ENCODE measurements at regions not wholly inside any gene's neighbourhood (a gene's known extent, or its start where the extent isn't known, plus 50 kb on each side); places are given as distances from the start of the nearest gene placed in this dataset.
"Not testable (repeated sequence)": the region's sequence is repeated elsewhere in the genome, so short reads cannot be mapped to it uniquely, and the experiment has no call there.

DNA sequence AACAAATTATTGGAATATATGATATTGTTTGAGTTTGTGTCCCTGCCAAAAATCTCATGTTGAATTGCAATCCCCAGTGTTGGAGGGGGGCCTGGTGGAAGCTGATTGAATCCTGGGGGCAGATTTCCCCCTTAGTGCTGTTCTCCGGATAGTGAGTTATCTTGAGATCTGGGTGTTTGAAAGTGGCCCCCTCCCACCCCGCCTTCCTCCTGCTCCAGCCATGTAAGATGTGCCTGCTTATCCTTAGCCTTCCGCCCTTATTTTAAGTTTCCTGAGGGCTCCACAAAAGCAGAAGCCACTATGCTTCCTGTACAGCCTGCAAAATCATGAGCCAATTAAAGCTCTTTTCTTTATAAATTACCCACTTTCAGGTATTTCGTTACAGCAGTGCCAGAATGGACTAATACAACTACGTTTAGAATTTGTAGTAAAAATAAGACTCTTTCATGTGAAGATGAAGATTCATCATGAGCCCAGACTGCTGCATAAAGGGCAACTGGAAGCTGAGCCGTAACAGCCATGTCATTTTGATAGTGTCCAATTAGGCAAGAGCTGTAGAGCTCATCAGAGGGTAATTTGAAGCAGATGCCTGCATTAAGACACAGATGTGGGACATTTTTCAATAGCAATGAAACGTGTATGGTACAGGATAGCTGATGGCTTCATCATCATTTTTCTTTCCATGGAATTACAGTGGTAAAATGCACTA lies 1007.2 kb downstream of the REEP3 start:
- no peak for DNase-seq

DNA sequence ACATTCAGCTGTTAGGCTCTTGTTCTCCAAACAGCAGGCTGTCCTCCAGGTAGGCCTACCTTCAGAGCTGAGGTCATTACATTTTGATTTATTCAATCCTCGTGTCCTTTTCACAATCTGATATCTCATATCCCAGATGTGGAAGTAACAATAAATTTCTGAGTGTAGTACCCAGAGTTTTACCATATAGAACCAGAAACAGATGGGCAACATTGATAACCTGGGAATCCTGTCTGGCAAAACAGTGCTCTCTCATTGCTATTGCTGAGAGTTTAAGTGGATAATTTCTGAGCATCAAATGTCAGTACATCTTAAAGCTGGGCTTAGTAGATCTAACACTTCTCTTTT lies 1007.8 kb downstream of the REEP3 start:
- no peak for DNase-seq

DNA sequence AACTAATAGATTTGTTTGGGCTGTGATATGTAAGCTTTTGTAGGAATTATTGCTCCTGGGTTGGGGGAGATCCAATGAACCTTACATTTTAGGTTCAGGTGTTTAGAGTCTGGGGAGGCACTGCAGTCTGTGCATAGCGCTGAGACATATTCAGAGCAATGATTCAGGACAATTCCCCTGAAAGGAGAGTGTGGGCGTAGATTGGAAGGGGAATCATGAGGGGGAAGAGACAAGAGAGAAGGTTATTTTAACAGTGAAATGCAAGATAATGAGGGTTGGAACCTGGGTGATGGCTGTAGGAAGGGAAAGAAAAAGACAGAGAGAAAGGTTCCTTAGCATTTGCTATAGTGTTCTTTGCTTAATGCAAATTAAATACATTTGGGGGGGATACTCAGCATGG lies 1013.4 kb downstream of the REEP3 start:
- DNase-seq, result no peak

DNA sequence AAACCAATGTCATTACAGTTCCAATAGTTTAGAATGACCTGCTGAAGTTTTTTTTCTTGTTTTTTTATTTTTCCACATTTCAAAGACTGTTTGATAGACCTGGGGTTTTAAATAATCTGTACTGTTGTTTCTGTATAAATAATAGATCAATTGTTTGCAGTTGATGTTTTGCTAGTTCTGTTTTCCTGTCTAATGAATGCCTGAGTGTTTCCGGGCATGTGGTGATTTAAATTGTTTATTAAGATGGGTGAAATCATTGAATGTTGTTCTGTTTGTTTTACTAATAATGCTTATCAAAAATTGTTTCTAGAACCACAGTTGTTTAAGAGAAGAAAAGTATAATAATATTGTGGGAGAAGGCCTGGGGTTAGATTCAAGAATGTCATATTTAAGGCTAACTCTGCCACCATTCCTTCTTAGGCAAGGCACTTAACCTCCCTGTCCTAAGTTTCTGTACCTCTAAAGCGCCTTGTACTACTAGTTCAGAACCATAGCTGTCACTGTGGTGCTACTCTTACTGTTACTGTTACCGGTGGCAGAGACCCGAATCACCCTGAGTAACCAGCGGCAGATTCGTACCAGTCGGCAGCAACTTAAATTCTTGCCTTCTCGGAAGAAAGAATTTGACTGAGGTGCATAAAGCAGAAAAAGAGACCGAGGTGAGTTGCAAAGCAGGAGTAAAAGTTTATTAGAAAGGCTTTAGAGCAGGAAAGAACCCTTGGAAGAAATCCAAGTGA lies 1014.1 kb downstream of the REEP3 start:
- DNase-seq, result no peak

DNA sequence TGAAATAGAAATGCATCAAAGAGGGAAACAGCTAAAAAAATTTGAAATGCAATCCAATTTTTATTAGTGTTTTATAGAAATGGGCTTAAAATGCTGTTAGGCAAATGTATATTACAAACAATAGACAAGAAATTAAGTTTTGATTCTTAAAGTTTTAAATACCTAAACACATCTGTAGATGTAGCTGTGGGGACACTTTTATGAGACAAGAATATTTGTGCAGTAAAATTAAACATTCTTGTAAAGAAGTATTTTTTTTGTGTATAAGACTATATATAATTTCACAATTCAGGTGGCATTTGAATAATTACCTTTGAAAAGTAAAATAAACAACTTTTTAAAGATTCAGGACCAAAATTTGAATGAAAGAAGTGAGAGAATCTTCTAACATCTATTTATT lies 1015.9 kb downstream of the REEP3 start:
- DNase-seq, result no peak

DNA sequence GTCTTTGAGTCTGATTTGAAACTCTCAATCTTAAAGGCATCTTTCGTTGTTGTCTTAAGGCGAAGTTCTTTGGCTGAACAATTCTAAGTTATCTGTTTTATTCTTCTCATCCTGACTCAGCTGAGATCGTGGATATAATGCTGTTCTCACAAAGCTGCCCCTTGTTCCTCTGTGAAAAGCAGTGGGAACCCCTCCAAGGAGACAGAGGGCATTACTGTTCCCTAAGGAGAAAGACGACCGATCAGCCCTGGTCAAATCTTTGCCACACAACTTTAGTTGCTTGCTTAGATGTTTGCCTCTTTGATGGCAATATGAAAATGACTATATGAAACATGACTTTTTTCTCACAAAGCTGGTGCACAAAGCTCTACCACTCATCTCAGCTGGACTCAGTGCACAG lies 1016.7 kb downstream of the REEP3 start:
- DNase-seq, result no peak

DNA sequence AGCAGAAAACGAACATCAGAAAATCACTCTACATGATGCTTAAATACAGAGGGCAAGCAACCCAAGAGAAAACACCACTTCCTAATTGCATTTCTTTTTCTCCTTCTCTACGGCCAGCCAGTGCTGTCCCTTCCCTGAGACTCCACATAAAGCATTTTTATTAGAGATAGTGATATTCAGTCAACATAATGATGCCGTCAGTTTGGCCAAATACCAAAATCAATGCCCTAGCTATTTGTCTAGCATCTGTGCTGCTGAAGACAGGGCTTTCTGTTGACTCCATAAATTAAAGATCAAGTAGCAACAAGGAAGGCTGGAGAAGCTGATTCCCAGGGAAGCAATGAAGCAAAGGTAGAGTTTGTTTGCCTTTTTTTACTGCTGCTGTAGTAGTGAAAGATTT lies 1024.9 kb downstream of the REEP3 start:
- no peak for DNase-seq

DNA sequence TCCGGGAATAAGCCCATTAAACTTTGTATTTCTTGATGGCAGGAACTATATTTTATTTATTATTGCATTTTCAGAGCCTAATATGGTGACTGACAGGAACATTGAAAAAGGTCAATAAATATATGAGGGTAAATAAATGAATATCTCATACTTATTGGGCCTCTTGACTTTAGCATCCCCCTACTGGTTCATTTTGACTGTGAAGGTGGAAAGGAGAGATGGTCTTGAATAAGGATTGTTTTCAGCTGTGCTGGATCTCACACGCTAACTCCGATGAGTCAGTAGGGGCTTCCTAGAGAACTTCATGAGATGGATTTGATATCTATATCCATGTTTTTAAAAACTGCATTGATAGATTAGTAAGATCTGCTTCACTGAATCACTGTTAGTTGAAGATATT lies 1026.0 kb downstream of the REEP3 start:
- no peak for DNase-seq

DNA sequence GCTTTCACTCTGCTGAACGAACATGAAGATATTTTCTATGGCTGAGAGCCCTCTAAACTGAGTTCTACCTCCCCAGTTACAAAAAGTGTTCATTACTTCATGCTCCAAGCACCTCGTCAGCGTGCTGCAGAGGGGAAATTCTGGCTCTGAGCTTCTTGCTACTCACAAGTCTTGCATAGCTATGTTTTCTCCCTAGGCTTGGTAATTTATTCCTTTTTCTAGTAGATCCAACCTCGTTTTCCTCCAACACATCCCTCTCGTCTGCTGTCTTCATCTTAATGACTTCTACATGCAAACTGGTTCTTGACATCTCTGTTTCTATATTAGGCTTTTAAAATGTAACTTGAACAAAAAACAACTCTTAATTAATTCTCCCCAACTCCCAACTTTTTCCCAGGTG lies 1034.5 kb downstream of the REEP3 start:
- no peak for DNase-seq

DNA sequence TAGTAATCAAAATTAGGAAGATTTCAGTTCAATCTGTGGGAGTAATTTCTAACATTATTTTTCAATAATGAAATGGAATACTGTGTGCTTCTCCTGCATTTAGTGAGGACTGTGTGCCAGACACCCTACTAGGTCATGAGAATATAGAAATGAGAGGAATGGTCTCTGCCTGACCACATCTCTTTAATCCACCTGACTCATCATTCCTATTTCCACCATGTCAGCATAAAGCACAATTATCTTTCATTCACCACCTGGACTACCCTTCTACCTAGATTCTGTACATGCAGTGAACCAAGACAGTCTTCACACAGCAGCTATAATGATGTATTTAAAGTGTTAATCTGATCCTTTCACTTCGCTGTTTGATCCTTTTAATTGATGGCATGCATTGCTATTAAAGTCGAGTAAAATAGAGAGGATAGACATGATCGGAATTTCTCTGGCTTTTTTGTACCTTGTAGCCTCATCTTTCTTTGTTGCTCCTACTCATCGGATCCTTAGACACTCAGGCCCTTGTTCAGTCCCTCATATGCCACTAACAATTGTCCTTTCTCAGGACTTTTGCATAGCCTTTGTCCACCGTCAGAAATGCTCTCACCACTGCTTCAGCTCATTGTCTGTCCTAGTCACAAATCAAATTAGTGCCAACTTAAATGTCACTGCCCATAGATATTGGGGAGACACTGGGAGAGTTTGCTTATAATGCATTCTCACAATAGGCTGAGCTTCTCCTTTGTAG lies 1037.1 kb downstream of the REEP3 start:
- DNase-seq, result no peak

DNA sequence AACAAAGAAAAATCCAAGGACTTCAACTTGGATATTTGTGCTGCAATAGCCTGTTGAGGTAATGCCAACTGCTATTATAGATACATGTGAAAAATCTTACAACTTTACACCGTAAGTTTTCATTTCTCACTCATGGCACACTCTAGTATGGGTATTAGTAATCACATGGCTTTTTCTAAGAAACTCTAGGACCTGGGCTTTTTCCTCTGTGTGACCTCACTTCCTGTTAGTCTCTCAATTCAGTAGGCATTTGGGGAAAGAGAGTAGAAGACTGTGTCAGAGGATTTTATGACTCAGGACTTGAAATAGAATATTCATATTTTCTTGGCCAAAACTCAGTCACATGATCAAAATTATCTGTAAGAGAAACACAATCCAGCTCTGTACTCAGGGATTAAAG lies 1049.9 kb downstream of the REEP3 start:
- no peak for DNase-seq

DNA sequence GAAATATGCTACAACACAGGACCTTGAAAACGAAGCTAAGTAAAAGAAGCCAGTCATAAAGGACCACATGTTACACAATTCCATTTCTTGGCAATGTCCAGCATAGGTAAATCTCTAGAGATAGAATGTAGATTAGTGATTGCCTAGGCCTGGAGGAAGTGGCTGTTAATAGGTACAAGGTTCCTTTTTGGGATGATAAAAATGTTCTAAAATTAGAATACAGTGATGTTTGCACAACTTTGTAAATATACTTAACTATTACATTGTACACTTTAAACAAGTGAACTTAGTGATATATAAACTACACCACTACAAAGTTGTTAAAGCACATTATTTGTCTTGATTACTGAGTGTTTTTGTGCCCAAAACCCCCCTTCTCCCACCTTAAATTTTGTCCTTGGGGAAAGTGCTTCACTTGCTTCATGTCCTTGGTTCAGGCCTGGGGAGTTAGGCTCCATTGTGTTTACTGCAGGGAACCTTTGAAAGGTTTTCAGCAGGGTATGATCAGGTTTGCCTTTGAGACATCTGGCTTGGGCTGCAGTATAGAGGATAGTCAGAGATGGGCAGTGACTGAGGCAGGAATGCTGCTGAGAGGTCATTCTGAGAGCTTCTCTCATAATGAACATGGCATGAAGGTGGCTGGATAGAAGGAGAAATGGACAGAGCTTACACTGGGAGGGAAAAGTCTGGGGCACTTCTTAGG lies 1052.6 kb downstream of the REEP3 start:
- DNase-seq, result no peak

DNA sequence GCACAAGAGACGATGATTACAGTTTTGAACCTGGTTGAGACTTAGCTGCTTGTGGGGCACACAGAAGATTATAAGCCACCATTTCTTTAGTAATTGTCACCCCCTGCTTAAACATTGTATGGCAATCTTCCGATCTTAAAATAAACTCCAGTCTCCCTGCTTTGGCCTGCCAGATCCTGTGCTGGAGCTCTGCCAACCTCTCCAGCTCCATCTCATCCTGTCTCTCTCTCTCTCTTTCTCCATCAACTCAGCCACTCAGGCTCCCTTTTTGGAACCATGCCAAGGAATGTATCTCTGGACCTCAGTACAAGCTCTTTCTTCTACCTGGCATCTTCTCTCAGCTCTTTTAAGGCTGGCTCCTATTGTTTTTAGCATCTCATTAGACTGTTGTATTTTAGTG lies 1053.2 kb downstream of the REEP3 start:
- DNase-seq, result no peak

DNA sequence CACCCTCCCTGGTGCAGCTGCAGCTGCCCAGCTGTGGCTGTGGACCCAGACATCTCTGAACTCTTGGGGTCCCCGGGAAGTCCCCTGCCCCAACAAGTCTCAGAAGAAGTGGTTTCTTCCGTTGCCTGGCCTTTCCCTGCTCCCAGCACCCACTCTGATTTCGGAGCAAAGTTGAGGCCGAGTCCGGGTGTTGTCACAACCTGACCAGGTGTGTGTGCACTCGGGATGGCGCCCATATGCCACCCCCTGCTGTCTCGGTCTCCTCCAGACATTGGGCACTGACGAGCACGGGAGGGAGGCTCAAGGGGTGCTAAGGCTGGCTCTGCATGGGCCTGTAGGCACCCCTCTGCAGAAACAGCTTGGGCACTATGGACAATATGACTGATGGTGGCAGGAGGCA lies 1055.3 kb downstream of the REEP3 start:
- DNase-seq, result no peak

DNA sequence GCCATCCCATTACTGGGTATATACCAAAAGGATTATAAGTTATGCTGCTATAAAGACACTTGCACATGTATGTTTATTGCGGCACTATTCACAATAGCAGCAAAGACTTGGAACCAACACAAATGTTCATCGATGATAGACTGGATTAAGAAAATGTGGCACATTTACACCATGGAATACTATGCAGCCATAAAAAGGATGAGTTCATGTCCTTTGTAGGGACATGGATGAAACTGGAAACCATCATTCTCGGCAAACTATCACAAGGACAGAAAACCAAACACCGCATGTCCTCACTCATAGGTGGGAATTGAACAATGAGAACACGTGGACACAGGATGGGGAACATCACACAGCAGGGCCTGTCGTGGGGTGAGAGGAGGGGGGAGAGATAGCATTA lies 1057.6 kb downstream of the REEP3 start:
- DNase-seq, result not testable (repeated sequence)

DNA sequence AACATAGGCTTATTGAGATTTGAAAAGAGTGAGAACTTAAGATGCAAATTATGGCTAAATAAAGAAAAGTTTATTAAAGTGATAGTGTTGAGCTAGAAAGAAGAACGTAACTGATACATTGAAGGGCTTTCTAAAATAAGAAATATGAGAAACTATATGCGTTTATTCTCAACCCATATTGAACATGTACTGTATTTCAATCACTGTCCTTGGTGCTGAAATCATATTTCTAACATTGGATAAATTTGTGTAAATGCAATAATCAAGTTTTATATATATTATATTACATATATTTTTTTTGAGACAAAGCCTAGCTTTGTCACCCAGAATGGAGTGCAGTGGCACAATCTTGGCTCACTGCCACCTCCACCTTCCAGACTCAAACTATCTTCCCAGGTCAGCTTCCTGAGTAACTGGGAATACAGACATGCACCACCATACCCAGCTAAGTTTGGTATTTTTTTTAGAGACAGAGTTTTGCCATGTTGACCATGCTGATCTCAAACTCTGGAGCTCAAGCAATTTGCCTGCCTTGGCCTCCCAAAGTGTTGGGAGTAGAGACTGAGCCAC lies 1065.8 kb downstream of the REEP3 start:
- no peak for DNase-seq

DNA sequence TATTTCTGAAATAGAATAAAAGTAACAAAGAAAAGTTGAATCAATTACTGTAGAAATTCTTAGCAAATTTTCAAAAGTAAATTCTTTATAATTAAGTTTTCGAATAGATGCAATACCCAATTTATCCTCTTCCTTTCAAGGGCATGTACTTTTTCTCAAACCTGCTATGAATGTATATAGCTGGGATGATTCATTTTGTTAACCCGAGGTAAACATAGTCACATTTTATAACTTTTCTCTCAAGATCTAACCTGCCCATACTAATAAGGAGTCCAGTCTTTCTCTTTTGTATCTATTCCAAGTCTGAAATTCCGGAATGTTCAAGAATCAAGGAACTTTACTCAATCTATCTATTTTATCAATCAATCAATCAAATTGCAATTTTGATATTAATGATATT lies 1072.9 kb downstream of the REEP3 start:
- DNase-seq, result no peak

DNA sequence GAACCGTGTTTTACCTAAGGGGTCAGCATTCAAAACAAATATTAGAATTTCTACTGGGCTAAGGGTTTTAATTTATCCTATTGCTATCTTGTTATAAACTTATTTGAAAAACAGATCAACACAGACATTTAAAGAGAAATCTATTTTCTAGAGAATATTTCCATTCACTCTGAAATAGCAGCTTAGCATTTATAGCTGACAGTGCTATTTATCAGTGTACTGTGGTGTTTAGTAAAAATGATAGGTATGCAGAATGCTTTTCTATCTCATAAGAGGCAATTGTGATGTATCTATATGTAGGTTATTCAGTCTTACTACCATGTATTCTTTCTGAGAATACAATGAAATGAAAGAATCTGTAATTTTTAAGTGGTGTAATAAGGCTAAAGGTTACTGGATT lies 1077.4 kb downstream of the REEP3 start:
- no peak for DNase-seq

DNA sequence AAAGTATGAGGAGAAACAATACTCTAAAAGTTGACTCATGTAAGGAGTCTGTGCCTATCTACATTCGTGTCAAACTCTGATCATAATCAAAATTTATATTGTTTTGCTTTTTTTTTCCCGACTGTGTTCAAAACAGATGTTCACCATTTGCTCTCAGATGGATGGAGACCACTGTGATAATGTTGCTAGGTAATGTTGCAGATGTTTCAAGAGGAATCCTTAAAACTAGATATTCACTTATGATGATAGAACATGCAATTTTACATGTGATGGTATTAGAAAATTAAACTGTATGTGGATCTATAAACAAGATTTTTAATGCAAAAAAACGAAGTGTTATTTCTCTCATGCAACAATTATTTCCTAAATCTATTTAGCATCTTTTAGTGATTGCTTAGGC lies 1080.1 kb downstream of the REEP3 start:
- no peak for DNase-seq

DNA sequence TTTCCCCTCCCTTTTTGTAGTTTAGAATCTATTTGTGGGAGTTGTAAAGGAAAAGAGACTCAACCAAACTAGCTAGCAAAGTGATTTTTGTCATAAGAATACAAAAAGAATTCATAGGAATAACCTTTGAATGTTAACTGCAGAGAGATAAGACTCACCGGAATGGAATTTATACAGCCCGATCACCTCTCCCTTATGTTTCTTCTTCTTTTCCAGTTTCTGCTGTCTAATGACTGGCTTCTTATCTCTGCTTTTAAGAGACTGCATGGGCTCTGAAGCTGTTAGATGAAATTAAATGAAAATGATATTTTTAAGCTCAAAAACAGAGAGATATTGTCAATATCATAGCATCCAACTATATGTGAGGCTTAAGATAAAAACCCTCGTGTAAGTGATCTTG lies 1095.9 kb downstream of the REEP3 start:
- DNase-seq, result no peak

DNA sequence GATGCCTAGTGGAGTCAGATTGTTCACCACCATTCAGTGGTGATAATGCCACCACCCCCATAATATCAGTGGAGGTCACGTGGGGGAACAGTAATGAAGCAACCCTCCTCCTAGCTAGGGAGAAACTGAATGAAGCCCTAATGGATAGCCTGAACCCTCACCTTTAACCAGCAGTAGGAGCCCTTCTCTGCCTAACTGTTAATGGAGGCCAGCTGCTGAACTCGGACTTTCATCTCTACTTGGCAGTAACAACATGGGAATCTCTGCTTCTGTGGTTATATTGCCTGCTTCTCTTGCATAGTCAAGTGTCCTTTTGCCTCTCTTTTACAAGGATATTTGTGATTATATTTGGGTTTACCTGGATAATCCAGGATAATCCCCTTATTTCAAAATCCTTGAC lies 1097.9 kb downstream of the REEP3 start:
- DNase-seq, result no peak

DNA sequence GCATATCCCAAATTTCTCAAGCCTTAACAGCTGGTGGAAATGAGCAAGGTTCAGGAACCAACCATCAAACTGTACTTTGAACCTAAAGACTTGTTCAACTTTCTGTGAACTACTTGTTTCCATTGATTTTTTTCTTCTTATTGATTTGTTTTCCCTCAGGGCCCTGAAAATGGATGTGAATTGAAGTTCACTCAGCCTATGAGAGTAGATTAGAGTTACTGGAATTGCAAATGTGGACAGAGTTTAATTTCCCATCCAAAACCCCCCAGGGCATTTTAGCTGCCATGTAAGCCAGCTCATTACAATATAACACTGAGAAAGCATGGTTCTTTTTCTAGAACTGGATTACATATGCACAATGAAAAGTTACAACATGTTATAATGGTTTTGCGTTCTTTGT lies 1105.7 kb downstream of the REEP3 start:
- DNase-seq, result no peak

DNA sequence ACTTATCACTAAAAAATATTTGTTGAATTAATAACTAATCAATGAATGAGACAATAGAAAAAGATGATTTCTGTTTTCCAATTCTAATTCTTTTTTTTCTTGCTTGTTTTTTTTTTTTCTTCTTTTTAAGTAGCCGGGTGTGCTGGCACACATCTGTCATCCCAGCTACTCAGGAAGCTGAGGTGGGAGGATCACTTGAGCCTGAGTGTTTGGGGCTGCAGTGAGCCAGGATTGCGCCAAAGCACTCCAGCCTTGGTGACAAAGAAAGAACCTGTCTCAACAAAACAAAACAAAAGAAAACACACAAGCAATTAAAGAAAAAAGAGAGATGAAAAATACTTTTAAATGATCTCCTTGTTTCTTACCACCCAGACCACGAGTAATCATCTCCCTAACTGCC lies 1109.3 kb downstream of the REEP3 start:
- no peak for DNase-seq
